Stimulated activated CD4-positive, alpha-beta T cell treated with anti-CD3 and anti-CD28 coated beads, Interleukin-2, amount 100 ng/mL, for 24 hours (primary cell): ENCODE measurements at regions not wholly inside any gene's neighbourhood (a gene's known extent, or its start where the extent isn't known, plus 50 kb on each side); places are given as distances from the start of the nearest gene placed in this dataset.
A peak's percentile ranks its signal among the peaks of the same experiment; 100 is the strongest.
"Not testable (repeated sequence)": the region's sequence is repeated elsewhere in the genome, so short reads cannot be mapped to it uniquely, and the experiment has no call there.

Experiments used
- DNase-seq, 2 donors: peaks; one replicate each; pipeline ENCODE4 v3.0.0-alpha.2; 2020

DNA sequence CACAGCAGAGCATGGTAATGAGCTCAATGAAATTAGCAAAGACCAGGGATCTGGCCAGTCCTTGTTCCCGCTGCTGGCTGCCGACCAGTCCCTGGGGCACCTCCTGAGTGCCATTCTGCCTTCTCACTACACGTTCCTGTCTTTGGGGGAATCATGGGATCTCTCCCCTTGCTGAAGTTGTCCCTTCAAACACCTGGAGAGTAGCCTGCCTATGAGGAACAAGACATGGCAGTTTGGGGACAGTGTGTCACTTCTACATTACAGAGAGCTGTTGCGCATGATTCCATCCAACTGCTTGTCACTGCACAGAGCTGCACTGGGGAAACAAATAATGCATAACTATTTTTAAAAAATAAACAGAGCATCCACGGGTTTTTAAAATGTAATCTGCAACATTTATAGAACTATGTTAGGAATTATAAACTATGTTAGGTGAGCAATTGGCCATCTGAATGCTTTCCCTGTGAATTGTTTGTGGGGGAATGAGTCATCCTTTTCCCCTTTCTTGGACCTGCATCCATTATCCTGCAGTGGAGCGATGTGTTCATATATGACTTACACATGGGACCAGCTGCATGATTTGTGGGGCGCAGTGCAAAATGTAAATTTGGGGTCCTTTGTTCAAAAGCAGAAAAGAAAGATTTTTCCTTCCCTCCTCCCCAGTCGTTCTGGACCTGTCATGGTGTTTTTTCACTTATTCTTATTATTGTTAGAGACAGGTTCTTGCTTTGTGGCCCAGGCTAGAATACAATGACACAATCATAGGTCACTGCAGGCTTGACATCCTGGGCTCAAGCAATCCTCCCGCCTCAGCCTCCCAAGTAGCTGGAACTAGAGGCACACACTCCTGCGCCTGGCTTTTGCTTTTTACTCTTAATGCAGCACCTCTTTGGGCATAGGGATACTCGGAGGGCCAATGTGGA, 115.0 kb upstream of the TBL1X start:
- DNase-seq: no peak

DNA sequence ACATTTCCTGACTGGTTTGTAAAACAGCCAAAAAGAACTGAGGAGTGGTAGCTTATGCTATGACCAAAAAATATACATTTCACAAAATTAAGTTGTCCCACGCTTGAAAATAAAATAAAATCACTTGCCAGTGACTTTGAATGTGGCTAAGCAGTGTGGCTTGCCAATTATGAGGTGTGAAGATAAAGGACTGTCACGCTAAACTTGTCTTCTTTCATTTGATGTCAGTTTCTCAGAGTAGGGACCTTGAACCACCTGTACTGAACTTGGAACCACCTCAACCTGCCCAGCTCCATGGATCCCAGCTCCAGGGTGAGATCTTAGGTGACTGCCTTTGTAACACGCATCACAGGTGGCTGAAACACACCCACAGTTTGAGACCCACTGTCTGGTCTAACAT, 113.7 kb upstream of the TBL1X start:
- DNase-seq: no peak

DNA sequence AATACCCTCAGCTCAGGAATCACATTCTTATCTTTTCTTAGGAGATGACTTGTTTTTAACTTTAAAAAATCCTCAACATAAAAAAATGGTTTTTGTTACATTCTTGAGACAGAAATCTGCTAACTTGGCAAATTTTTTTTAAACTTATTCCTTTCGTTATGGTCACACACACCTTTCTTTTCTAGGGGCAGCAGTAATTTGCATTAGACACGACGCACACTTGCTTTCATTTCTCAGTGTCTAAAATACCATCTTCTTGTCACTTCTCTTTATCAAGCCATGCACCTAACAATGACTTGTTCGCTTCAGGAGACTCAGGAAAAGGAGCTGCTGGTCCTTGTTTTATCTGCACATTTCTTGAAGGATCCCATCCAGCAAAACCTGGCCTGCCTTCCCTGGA, 112.6 kb upstream of the TBL1X start:
- no peak for DNase-seq

DNA sequence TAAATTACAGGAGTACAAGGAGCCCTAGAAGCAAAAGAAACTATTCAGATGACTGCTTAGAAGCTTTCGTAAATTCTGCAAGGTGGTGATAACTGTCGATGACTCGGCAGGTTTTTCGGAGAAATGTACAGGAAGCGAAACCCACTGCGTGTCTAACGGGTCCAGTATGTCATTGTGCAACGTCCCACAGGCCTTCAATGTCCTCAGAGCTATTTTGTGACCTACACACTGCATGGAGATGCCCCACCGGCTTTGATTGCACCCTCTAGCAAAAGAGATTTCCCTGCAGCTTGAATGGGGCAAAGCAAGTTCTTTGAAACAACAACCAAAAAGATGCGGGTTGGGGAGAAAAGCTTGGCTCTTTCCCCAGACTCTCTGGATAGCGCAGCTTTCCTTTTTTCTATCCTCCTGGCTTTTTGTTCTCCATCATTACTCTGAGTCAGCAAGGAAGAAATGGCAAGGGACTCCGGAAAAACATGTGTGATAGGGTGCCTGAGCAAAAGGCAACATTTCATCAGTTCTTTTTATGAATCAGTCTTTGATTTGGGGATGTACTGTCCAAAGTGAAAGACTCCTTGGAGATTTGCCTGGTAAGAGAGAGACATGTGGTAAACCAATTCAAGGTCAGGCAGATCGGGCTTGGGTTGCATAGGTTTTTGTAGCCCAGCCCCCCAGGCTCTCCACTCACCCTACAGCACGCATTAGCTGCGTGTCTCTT, 112.0 kb upstream of the TBL1X start:
- DNase-seq: peak; percentile 24 to 36

DNA sequence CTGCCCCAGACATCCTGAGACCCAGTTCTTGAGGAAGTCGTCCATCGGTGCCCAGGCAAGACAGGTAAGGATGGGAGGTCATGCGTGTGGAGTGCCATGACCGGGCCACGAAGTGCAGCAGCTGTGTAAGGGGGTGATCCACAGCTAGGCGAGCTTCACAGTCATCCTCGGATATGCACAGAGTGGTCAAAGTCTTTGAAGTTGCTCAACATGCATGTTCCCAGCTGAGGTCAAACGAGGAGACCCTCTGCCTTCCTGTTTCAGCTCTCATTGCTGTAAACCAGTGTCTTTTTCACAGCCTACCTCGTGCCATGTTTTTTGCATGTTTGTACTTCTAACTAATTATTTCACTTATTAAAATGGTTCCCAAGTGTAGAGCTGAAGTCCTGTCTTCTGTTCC, 109.9 kb upstream of the TBL1X start:
- no peak for DNase-seq

DNA sequence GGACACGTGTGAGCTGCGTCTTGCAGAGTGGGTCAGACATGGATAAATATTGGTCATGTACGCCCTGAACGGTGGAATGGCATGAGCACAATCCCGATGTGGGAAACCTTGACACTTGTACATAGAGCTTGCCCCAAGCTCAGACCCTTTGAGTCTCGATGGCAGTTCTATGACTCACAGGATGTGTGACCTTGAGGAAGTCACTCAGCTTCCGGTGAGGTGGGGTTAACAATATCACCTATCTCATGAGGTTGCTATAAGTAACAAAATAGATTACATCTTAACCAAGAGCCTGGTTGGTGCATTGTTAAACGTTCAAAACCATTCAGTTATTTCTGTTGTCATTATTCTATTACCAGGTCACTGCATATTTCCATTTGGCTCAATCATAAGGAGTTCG, 109.1 kb upstream of the TBL1X start:
- no peak for DNase-seq

DNA sequence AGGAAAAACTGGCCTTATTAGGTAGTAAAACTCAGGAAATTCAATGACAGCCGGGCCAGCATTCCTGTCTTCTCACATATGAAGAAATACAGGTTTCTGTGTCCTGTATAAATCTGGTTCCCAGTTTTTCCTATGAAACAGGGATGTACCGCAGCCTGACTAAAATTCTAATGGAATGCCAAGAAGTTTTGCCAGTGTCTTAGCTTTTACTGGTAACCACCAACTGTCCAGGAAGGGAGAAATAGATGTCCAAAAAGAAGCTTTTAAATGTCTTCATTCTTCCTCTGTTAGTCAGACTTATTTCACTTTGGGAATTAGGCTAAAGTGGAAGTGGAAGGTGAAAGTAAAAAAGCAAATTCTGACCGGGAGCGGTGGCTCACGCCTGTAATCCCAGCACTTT, 108.0 kb upstream of the TBL1X start:
- DNase-seq: no peak

DNA sequence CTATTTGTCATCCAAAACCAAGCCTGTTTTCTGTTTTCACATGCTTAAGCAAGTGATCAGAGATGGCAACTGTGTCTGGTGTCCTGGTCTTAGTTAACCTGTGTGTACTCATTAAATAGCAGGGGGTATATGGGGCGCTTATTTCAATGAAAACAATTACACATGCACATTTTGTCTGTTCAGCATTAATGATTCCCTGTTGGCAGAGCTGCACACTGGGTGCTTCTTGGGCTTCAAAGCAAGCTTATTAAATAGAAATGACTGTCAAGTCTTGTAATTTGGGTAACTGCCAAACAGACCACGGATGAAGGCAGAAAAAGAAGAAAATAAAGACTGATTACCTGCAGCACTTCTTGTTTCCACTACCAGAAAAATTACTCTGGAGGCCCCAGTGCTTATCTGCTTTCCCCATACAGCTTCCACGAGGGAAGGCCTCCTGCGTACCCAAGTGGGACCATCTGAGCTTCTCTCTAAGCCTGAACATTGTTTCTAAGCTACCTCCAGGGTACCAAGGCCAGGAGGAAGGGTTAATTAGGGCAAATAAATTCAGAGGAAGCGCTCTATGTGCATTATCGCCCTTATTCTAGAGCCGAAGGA, 107.2 kb upstream of the TBL1X start:
- no peak for DNase-seq

DNA sequence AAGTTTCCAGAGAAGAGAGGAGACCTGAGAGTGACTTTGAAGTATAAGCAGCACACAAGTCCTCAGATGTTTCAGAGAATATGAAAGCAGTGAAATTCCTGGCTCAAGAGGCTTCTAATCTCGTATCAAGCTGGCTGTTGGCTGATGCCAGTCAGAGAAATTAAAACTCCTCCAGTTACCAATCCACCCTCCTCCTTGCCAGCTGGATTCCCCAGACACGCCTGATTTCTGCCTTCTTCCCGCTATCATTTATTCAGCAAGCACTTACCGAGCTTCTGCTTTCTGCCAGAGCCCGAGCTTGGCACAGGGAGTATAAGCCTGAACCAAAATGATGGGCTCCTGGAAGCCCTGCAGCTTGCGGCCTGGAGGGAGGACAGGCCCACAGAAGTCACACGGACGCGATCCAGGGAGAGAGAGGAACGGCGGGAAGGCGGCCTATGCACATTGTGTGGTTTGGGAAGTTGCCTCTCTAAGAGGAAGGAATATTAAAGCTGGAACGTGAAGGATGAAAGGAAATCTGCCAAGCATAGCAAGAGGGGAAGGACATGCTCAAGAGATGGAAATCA, 102.4 kb upstream of the TBL1X start:
- DNase-seq: no peak

DNA sequence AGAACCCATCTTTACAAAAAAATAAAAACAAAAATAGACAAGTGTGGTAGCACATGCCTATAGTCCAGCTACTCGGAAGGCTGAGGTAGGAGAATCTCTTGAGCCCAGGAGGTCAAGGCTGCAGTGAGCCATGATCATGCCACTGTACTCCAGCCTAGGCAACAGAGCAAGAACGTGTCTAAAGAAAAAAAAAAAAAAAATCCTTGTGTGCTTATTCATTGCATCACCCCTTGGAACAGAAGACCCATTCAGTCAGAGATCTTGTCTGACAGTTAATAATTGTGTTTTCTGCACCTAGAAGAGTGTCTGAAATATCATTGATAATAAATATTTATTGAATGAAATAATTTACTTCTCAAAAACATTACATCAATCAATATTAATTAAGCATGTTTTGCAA, 97.4 kb upstream of the TBL1X start:
- DNase-seq: no peak

DNA sequence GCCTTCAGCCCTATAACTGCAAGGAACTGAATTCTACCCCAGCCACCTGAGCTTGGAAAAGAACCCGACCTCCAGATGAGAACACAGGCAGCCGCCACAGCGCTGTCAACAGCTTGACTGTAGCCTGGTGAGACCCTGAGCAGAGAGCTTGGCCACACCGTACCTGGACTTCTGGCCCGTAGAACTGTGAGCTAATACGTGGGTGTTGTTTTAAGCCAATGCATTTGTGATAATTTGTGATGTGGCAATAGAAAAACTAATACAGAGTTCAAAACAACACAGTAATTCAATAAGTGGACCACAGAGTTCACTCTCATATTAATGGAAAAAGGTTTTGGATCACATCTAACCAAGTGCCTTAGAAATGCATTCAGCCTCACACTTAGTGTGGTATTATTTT, 96.6 kb upstream of the TBL1X start:
- no peak for DNase-seq

DNA sequence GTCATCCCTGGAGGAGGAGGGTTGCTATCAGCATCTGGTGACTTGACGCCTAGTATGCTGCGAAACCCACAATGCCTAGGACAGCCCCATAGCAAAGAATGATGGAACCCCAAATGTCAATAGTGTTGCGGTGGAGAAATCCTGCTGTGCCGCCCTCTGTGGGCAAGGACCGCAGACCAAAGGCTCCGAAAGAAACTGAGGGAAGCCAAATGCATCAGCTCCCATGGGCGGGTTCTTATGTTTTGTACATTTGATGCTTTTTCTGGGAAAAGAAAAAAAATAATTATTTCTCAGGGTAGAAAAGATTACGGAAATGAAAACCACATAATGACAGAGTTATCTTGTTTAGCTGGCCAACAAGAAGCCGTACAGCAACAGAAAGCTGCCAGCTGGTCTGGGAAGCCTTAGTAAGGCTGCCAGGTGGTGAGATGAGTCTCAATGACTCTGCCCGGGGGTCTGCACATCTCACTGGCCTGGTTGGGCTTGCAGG, 95.0 kb upstream of the TBL1X start:
- no peak for DNase-seq

DNA sequence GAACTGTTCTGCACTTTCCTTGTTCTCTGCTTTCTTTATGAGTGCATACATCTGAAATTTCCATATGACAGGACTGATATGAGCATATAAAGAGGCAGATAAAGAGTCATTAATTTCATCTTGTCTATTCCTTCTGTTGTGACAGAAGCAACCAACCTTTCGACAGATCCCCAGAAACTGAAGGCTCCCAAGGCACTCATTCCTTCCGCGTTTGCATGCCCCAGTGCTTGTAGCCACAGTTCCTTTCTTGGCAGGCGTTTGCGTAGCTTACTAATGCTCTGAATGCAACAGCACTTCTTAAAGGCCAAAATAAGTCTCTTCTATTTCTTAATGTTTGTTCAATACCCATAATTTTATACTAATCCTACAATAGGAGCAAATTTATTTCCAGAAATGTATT, 94.0 kb upstream of the TBL1X start:
- no peak for DNase-seq

DNA sequence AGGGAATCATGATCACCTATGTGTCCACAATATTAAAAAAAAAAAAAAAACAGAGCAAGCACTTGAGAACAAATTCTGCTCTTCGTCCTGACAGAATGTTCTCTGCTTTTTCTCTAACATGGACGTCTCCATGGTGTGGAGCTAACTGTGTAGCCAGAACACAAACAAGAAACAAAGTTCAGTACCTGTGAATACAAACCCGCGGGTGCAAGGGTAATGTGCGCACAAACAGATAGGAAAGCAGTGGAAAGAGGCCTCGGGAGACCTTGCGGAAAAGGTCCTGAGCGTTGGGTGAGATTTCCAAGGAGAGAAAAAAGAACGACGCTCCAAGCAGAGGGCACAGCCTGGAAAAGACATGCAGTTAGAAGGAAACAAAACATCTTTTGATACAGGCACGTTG, 92.0 kb upstream of the TBL1X start:
- DNase-seq: no peak

DNA sequence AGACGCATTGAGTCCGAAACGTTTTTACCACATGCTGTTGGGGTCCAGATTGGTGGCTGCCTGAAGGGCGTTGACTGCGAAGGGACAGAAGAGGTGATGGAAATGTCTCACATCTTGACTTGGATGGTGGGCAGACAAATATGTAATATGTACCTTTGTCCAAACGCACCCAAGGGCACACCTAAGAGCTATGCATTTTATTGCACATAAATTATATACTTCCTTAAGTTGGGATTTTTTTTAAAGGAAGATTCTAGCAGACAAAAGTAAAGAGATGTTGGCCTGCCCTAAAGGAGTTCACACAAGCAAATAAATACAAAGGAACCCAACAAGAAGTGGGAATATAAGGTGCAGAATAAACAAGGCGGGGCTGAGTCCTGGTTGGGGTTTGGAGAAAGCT, 91.1 kb upstream of the TBL1X start:
- DNase-seq: no peak

DNA sequence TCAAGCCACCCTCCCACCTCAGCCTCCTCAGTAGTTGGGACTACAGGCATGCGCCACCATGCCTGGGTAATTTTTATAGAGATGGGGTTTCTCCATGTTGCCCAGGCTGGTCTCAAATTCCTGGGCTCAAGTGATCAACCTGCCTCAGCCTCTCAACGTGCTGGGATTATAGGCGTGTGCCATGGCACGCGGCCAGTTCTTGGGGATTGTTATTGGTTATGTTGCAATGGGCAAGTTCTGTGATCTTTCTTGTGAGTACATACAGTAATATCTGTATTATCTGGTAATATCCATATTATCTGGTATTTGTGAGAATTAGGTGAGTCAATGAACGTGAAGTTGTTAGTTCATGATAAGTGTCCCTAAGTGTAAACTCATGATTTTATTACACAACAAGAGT, 90.3 kb upstream of the TBL1X start:
- no peak for DNase-seq

DNA sequence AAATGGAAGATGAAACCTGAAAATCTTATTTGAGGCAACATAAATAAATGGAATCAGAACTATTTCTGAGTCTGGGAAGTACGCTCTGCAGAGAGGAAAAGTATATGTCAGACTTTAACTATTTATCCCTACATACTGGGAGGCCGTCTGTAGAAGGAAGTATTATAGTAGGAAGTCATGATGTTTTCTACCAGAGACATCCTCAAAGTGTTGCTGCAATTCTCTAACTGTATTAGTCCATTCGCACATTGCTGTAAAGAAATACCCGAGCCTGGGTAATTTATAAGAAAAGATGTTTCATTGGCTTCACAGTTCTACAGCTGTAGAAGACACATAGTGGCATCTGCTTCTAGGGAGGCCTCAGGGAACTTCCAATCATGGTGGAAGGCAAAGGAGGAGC, 88.7 kb upstream of the TBL1X start:
- no peak for DNase-seq

DNA sequence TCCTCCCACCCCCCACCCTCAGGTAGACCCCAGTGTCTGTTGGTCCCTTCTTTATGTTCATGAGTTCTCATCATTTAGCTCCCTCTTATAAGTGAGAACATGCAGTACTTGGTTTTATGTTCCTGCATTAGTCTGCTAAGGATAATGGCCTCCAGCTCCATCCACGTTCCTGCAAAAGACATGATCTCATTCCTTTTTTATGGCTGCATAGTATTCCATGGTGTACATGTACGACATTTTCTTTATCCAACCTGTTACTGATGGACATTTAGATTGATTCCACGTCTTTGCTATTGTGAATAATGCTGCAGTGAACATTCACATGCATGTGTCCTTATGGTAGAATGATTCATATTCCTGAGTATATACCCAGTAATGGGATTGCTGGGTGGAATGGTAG, 87.6 kb upstream of the TBL1X start:
- DNase-seq: not testable (repeated sequence)

DNA sequence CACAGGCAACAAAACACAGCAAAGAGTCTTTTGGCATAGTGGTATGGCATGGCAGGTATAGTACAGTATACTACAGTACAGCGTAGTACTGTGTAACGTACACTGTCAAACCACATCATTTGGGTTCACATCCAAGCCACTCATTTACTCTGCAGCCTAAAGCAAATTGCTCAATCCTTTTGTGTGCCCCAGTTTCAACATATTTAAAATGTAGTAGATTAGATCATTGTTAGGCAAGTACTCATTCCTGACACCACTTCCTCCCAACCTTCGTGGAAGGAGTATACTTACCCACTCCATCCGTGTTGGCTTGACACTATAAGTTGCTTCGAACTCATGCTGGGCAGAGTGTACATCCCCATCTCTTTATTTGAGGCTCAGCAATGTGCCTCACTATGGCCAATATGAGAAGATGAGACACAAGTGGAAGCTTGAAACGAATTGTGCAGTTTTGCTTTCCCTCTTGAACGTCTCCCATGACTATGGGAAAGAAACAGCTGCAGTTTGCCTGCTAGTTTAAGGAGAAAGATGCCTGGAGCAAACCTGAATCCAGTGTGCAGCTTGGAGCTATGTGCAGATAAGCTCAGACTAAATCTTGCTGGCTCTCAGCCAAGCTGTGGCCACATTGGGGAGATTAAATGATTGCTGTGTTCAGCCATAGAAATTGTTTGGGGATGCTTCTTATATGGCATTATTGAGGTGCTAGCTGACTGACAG, 85.7 kb upstream of the TBL1X start:
- DNase-seq: no peak

DNA sequence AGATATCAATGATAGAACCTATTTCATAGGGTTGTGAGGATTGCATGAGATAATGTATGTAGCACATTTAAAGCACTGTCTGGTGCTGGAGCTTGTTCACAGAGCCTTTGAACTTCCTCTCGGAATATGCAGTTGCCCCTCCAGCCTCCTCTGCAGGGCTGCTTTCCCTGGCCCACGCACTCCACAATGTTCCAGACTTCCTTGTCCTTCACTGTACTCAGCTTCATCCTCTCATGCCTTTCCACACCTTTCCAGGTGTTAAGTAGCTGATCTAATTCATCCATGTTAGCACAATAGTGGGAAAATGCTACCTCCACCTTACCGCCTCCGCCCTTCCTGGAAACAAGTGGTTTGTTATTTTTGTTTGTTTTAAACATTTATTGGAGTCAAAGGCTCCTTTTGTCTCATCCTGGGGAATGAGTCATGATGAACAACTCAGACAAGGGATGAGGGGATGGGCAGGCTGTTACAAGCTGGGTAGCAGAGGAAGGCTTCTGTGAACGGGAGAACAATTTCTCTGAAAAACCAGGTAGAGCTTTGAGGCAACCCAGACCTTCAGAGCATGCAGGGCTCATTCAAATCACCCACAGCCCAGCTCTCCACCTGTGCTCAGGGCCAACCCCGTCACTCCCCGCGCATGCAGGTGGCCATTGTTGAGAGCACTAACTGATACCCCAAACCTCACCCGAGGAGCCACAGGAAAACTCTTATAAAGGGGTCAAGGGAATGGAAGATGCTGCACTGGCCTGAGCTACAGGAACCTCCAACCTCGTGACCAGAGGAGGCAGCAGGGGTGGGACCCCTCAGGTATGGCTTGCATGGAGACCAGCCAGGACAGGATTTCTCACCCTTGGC, 84.9 kb upstream of the TBL1X start:
- no peak for DNase-seq

DNA sequence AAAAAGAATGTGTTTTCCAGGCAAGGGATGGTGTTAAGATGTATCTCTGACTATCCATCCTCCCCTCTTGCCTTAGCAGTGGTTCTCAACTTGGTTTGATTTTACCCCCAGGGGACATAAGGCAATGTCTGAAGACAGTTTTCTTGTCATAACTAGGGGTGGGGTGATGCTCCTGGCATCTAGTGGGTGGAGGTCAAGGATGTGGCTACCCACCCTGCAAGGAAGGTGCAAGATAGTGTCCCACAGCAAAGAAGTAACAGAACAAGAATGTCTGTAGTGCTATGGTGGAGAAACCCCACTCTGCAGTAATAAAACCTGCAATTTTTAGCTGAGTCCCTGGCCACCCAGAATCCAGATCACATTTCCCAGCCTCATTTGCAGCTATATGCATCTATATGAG, 81.2 kb upstream of the TBL1X start:
- DNase-seq: no peak

DNA sequence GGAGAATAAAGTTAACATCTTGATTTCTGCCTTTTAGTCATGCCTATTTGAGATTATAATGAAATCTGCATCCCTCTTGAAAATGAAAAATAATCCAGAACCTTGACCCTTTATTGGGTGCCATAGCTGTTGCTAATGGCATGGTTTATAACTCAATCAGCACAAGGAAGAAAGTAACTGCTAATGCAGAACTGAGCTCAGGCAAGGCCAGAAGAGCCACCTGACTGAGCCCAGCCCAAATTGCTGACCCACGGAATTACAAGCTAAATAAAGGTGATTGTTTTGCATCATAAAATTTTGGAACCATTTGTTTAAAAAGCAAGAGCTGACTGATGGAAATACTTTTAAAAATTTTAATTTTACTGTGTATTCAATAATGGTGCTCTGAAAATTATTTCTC, 76.4 kb upstream of the TBL1X start:
- no peak for DNase-seq
